ENCODE measurements at regions not wholly inside any gene's neighbourhood (a gene's known extent, or its start where the extent isn't known, plus 50 kb on each side); places are given as distances from the start of the nearest gene placed in this dataset.

- peak in 1 of 2 donors; percentile 36 for DNase-seq
Measured at GRCh38 chr2:222058819-222059445, 239.9 kb downstream of the PAX3 start.

- DNase-seq: no peak
Measured at GRCh38 chr2:222057347-222058073, 241.3 kb downstream of the PAX3 start.

GRCh38 chr2:222055328-222055727 lies 243.5 kb downstream of the PAX3 start:
- no peak for DNase-seq

- DNase-seq: no peak
Measured at GRCh38 chr2:222054813-222055212, 244.0 kb downstream of the PAX3 start.

- DNase-seq: no peak
Measured at GRCh38 chr2:222052934-222053367, 245.8 kb downstream of the PAX3 start.

- no peak for DNase-seq
Measured at GRCh38 chr2:222050981-222051380, 247.8 kb downstream of the PAX3 start.

GRCh38 chr2:222049946-222050345 lies 248.9 kb downstream of the PAX3 start:
- DNase-seq: no peak

- DNase-seq: peak in 1 of 2 donors; percentile 33
Measured at GRCh38 chr2:222043897-222044296, 254.9 kb downstream of the PAX3 start.

GRCh38 chr2:222042666-222043065 lies 256.1 kb downstream of the PAX3 start:
- no peak for DNase-seq

- DNase-seq: no peak
Measured at GRCh38 chr2:222040333-222040732, 258.5 kb downstream of the PAX3 start.

- DNase-seq: no peak
Measured at GRCh38 chr2:222039821-222040220, 259.0 kb downstream of the PAX3 start.

GRCh38 chr2:222038067-222038802 lies 260.6 kb downstream of the PAX3 start:
- no peak for DNase-seq

- no peak for DNase-seq
Measured at GRCh38 chr2:222037211-222037610, 261.6 kb downstream of the PAX3 start.

GRCh38 chr2:222034058-222034457 lies 264.7 kb downstream of the PAX3 start:
- peak; percentile 13 to 26 for DNase-seq

GRCh38 chr2:222033541-222033940 lies 265.3 kb downstream of the PAX3 start:
- no peak for DNase-seq

GRCh38 chr2:222025881-222026271 lies 272.9 kb downstream of the PAX3 start:
- no peak for DNase-seq

GRCh38 chr2:222024932-222025880 lies 273.6 kb downstream of the PAX3 start:
- DNase-seq: peak in 1 of 2 donors; percentile 23

GRCh38 chr2:222017252-222017850 lies 281.4 kb downstream of the PAX3 start:
- no peak for DNase-seq

GRCh38 chr2:222013889-222014288 lies 284.9 kb downstream of the PAX3 start:
- DNase-seq: no peak

GRCh38 chr2:222000326-222000725 lies 298.5 kb downstream of the PAX3 start:
- no peak for DNase-seq

- DNase-seq: no peak
Measured at GRCh38 chr2:221999717-222000116, 299.1 kb downstream of the PAX3 start.

All from right lung (tissue), 2 donors.